Stimulated activated naive CD8-positive, alpha-beta T cell treated with anti-CD3 and anti-CD28 coated beads, Interleukin-15, Interleukin-2, amounts not matched to agents 100 ng/mL and 50 ng/mL, for 24 hours (primary cell): ENCODE measurements at regions not wholly inside any gene's neighbourhood (a gene's known extent, or its start where the extent isn't known, plus 50 kb on each side); places are given as distances from the start of the nearest gene placed in this dataset.

ENCODE experiments used
- H3K27ac Mint-ChIP-seq: one replicate; pipeline ENCODE4 v1.8.0; 2021; ENCODE audit warnings: mild to moderate bottlenecking, mixed read lengths
- H3K27me3 Mint-ChIP-seq: one replicate; pipeline ENCODE4 v1.8.0; 2021; ENCODE audit warnings: mixed read lengths
- H3K36me3 Mint-ChIP-seq: one replicate; pipeline ENCODE4 v1.8.0; 2021; ENCODE audit warnings: low read depth, mixed read lengths
- H3K4me1 Mint-ChIP-seq: one replicate; pipeline ENCODE4 v1.8.0; 2021; ENCODE audit warnings: low read depth, mixed read lengths
- H3K4me3 Mint-ChIP-seq: one replicate; pipeline ENCODE4 v1.8.0; 2021; ENCODE audit warnings: mild to moderate bottlenecking, mixed read lengths
- H3K9me3 Mint-ChIP-seq: one replicate; pipeline ENCODE4 v1.8.0; 2021; ENCODE audit warnings: mixed read lengths

GRCh38 chr5:135220394-135221186, 178.4 kb downstream of the MACROH2A1 start:
- no peaks in the 10 kb centered on the region for H3K9me3 Mint-ChIP-seq
- H3K4me1 Mint-ChIP-seq = no peaks in the 10 kb centered on the region
- peaks cover 3% of the 10 kb centered on the region for H3K27me3 Mint-ChIP-seq
- H3K27ac Mint-ChIP-seq = no peak overlapping the region
- H3K4me3 Mint-ChIP-seq = no peak overlapping the region
- no peaks in the 10 kb centered on the region for H3K36me3 Mint-ChIP-seq

GRCh38 chr5:135219868-135220267, 179.2 kb downstream of the MACROH2A1 start:
- Mint-ChIP-seq H3K27ac (no peak overlapping the region), H3K9me3 (no peaks in the 10 kb centered on the region), H3K36me3 (no peaks in the 10 kb centered on the region), H3K27me3 (peaks cover 3% of the 10 kb centered on the region), H3K4me3 (no peak overlapping the region), H3K4me1 (no peaks in the 10 kb centered on the region)

DNA sequence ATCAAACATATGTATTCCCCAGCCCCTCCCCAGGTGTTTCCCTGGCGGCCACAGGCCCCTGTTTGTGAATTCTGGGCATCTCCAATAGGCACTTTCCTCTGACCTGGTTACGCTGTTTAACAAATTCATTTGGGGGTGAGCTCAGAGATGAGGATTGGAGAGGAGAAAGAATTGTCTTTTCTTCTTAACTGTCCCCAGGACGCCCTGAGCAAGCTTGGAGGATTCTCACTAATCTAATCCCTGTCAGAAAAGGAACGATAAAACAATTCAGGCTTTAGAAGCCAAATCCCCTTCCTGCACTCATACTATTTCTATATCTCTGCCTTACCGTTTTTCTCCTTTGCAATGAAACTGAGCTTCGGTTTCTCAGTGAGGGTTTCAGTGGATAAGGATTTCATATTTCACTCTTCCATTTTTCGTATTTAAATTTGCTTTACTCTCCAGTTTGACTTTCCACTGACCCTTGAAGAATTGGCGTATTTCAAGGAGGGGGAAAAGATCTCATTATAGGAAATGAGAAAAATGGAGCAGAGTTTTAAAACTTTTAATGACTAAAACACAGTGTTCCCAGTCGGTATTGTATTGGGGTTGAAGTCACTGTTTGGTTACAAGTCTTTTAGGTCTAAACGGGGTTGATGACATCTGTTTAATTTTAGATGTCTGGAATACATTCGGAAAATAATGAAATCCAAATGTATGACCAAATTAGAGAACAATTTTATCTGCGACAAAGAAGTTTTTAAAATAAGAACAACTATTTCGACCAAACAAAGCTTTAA, 180.1 kb downstream of the MACROH2A1 start:
- Mint-ChIP-seq H3K4me1 (no peaks in the 10 kb centered on the region), H3K36me3 (no peaks in the 10 kb centered on the region), H3K9me3 (no peaks in the 10 kb centered on the region), H3K27me3 (peaks cover 3% of the 10 kb centered on the region), H3K27ac (no peak overlapping the region), H3K4me3 (no peak overlapping the region)

GRCh38 chr5:135218486-135218755, 180.6 kb downstream of the MACROH2A1 start:
- no peak overlapping the region for H3K4me3 Mint-ChIP-seq
- H3K36me3 Mint-ChIP-seq = no peaks in the 10 kb centered on the region
- no peak overlapping the region for H3K27ac Mint-ChIP-seq
- no peaks in the 10 kb centered on the region for H3K27me3 Mint-ChIP-seq
- H3K9me3 Mint-ChIP-seq = no peaks in the 10 kb centered on the region
- no peaks in the 10 kb centered on the region for H3K4me1 Mint-ChIP-seq

GRCh38 chr5:135217669-135218485, 181.2 kb downstream of the MACROH2A1 start:
- Mint-ChIP-seq H3K36me3 (no peaks in the 10 kb centered on the region), H3K9me3 (no peaks in the 10 kb centered on the region), H3K27me3 (no peaks in the 10 kb centered on the region), H3K27ac (no peak overlapping the region), H3K4me3 (no peak overlapping the region), H3K4me1 (no peaks in the 10 kb centered on the region)

DNA sequence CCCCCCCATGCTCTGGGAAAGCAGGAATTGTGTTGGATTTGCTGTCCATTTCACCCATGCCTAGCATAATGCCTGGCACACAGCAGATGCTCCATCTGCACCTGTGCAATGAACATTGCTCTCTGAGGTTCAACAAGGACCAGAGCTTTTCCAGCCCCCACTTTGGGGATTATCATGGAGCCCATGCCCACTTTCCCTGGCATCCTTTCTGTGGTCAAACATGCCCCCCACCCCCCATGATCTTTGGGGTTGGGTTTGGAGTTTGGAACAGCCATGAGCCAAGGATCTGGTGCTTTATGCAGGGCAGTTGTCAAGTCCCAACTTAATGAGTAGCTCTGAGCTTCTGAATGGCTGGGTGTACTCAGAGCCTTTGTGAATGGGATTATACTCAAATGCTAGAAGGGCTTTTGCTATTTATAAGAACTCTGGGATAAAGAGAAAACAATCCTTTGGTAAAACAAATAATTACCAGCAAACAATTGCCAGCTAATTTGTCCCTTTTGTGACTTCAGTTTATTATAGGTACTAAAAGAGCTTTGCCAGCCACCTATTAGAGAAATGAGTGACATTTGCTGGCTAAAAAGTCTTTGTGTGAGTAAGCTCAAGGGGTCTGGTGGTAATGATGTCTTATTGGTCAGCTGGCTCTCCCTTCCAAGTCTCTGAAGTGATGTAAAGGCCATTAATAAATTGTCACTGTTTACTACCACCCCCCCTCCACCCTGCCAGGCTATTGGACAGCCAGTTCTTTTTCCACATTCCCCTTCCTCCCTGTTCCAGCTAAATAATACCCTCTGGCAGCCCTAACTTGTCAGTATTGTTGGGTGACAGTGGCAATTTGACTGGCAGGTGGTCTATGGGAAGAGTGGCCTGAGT, 182.3 kb downstream of the MACROH2A1 start:
- Mint-ChIP-seq H3K9me3 (no peaks in the 10 kb centered on the region), H3K27ac (no peak overlapping the region), H3K27me3 (no peaks in the 10 kb centered on the region), H3K4me3 (no peak overlapping the region), H3K36me3 (no peaks in the 10 kb centered on the region), H3K4me1 (no peaks in the 10 kb centered on the region)

DNA sequence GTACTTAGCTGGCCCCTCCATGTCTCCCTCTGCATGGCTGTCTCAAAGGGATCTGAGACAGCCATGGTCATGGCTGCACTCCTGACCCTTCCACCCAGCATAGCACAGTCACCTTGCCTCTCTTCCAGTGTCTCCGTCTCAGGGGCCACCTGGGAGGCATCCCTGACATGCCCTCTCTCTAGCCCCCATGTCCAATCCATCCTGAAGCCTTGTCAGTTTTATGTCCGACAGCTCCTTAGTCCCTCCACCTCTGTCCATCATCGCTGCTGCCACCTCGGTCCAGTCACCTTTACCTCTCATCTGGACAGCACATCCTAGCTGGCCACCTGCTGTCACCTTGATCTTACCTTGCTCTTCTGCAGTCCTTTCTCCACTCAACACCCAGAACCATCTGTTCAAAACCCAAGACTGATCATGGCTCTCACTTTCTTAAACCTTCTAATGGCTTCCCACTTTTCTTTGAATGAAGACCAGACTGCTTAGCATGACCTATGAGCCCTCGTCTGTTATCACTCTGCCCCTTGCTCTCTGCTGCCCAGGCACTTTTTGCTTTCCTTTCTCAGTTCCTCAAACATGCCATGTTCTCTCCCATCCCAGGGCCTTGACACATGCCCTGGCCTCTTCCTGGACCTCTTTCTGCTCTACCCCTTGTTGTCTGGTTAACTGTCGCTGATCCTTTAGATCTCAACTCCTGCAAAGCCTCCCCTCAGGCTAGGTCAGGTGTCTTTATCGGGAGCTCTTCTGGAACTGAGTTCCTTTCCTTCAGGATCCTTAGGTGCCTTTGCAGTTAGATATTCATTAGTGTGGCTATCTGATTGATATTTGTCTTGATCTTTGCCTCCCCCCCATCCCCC, 181.8 kb upstream of the PITX1 start:
- Mint-ChIP-seq H3K27ac (no peak overlapping the region), H3K9me3 (no peaks in the 10 kb centered on the region), H3K27me3 (no peaks in the 10 kb centered on the region), H3K36me3 (no peaks in the 10 kb centered on the region), H3K4me1 (no peaks in the 10 kb centered on the region), H3K4me3 (no peak overlapping the region)

- no peaks in the 10 kb centered on the region for H3K4me1 Mint-ChIP-seq
- no peaks in the 10 kb centered on the region for H3K36me3 Mint-ChIP-seq
- no peak overlapping the region for H3K4me3 Mint-ChIP-seq
- H3K9me3 Mint-ChIP-seq = no peaks in the 10 kb centered on the region
- peaks cover 3% of the 10 kb centered on the region for H3K27me3 Mint-ChIP-seq
- H3K27ac Mint-ChIP-seq = no peak overlapping the region
Observed at GRCh38 chr5:135214897-135215616, 181.0 kb upstream of the PITX1 start.

- Mint-ChIP-seq H3K4me3 (no peak overlapping the region), H3K27ac (no peak overlapping the region), H3K36me3 (no peaks in the 10 kb centered on the region), H3K9me3 (no peaks in the 10 kb centered on the region), H3K27me3 (peaks cover 6% of the 10 kb centered on the region), H3K4me1 (no peaks in the 10 kb centered on the region)
Observed at GRCh38 chr5:135213466-135214239, 179.6 kb upstream of the PITX1 start.

GRCh38 chr5:135213027-135213386, 179.0 kb upstream of the PITX1 start:
- H3K36me3 Mint-ChIP-seq = no peaks in the 10 kb centered on the region
- no peaks in the 10 kb centered on the region for H3K9me3 Mint-ChIP-seq
- no peak overlapping the region for H3K4me3 Mint-ChIP-seq
- H3K4me1 Mint-ChIP-seq = no peaks in the 10 kb centered on the region
- peaks cover 6% of the 10 kb centered on the region for H3K27me3 Mint-ChIP-seq
- H3K27ac Mint-ChIP-seq = no peak overlapping the region

- Mint-ChIP-seq H3K36me3 (no peaks in the 10 kb centered on the region), H3K27me3 (peaks cover 6% of the 10 kb centered on the region), H3K27ac (no peak overlapping the region), H3K4me3 (no peak overlapping the region), H3K4me1 (no peaks in the 10 kb centered on the region), H3K9me3 (no peaks in the 10 kb centered on the region)
Observed at GRCh38 chr5:135212361-135213026, 178.5 kb upstream of the PITX1 start.

DNA sequence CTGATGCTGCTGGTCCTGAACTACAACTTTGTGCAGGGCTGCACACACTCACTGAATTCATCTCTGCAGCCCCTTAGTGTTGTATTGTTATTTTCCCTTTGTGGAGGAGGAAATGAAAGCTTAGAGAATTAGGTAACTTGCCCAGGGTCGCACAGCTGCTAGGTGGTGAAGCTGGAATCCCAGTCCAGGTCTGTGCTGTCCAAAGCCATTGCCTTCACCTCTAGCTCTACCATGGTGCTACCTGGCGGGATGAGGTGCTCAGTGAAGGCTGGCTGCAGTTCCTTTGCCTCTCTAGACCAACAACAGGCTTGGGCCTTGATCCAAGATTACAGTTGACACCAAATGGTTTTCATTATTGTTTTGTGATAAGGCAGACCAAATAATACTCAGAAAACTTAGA, 177.8 kb upstream of the PITX1 start:
- Mint-ChIP-seq H3K4me3 (no peak overlapping the region), H3K4me1 (no peaks in the 10 kb centered on the region), H3K27ac (no peak overlapping the region), H3K27me3 (peaks cover 6% of the 10 kb centered on the region), H3K36me3 (no peaks in the 10 kb centered on the region), H3K9me3 (no peaks in the 10 kb centered on the region)
